ENCODE measurements at regions not wholly inside any gene's neighbourhood (a gene's known extent, or its start where the extent isn't known, plus 50 kb on each side); places are given as distances from the start of the nearest gene placed in this dataset.
"Not testable (repeated sequence)": the region's sequence is repeated elsewhere in the genome, so short reads cannot be mapped to it uniquely, and the experiment has no call there.

DNA sequence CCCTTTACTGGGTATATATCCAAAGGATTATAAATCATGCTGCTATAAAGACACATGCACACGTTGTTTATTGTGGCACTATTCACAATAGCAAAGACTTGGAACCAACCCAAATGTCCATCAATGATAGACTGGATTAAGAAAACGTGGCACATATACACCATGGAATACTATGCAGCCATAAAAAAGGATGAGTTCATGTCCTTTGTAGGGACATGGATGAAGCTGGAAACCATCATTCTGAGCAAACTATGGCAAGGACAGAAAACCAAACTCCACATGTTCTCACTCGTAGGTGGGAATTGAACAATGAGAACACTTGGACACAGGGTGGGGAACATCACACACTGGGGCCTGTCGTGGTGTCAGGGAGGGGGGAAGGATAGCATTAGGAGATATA is 59.2 kb downstream of the CXorf49B start:
- DNase-seq = not testable (repeated sequence)

DNA sequence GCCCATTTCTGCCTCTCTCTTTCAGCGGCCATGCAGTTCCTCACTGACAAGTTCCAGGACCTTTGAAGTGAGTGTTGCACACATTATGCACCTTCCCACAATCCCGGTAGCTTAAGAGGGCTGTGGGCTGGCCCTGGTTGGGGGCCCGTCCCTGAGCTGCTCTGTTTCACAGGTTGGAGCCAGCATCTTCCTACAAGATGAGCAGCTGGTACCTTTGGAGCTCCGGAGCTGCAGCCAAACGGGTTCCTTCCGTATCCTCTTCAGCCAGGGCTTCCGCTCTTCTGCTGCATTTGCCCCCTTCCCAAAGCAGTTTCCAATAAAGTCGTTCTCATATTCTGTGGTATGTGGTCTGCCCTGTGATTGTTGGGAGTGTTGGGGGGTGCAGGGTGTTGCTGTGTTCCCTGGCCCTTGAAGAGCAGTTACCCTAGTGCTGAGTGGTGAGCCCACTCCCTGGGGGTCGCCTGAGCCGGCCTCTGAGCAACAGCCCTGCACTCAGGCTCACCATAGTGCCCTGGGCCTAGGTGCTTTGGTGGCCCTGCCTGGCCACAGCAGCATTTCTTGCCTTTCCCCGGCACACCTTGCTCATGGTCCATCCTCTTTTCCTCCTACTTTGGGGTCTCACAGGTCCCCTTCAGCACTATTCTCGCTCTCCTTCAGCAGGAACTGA is 60.4 kb downstream of the CXorf49B start:
- no peak for DNase-seq

DNA sequence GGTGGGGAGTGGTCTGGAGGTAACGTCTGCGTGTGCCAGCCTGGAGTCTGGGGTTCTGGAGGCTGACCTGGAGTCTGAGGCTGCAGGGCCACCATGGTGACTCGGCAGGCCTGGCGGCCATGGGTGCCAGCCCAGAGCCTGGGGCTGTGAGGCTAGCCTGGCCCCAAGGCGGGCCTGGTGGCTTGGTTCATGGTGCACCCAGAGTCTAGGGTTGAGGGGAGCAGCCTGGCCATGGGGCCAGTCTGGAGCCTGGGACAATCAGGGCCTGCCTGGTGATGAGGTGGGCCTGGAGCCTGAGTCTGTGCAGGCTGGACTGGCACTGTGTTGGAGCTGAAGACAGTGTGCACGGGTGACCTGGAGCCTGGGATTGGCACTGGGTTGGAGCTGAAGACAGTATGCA is 64.9 kb downstream of the CXorf49B start:
- no peak for DNase-seq

DNA sequence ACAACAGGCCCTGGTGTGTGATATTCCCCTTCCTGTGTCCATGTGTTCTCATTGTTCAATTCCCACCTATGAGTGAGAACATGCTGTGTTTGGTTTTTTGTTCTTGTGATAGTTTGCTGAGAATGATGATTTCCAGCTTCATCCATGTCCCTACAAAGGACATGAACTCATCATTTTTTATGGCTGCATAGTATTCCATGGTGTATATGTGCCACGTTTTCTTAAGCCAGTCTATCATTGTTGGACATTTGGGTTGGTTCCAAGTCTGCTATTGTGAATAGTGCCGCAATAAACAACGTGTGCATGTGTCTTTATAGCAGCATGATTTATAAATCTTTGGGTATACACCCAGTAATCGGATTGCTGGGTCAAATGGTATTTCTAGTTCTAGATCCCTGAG is 72.6 kb upstream of the NHSL2 start:
- not testable (repeated sequence) for DNase-seq

DNA sequence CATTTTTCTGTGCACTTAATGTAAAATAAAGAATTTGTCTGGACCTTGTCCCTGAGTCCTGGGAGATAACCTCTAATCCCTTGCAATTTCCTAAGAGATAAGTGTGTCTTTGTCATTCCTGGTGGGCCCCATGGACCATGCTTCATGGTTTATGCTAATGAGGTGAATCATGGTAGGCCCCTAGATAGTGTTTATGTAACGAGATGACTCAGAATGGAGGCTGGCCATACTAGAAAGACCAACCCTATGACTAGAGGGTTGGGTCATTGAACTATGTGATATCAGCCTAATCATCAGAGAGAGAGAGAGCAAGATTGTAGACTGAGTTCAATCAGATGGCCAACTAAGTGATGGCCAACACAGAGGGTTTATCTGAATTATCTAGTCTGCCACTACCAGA is 64.2 kb upstream of the NHSL2 start:
- DNase-seq = peak; percentile 63

DNA sequence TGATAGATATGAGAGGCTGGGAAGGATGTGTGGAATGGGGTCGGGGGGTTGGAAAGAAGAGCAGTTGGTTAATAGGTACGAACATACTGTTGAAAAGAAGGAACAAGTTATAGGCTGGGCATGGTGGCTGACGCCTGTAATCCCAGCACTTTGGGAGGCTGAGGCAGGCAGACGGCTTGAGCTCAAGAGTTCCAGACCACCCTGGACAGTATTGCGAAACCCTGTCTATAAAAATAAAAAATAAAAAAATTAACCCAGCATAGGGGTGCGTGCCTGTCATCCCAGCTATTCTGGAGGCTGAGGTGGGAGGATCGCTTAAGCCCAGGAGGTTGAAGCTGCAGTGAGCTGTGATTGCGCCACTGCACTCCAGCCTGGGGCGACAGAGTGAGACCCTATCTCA is 58.5 kb upstream of the NHSL2 start:
- DNase-seq = no peak

DNA sequence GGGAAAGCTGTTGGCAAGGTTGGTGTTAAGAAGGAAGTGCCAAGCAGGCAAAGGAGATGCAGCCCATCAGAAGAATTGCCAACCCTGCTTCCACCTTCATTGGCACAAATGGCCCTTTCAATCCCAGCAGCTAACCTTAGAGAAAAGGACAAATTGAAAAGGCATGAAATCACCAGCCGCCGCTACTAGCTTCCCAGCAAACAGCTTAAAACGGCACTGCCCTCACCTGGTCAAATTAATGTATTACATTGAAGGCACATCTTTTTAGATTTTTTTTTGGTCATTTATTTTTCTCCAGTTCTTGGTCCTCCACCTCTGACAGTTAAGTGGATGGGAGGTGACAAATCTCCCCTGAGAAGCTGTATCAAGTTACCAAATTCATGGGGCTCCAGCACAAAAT is 51.0 kb upstream of the NHSL2 start:
- DNase-seq = no peak
